ENCODE measurements at regions not wholly inside any gene's neighbourhood (a gene's known extent, or its start where the extent isn't known, plus 50 kb on each side); places are given as distances from the start of the nearest gene placed in this dataset.

GRCh38 chr2:156752042-156752441 is 315.9 kb downstream of the GPD2 start:
- TF ChIP-seq CTCF (IDR thresholded peaks at IDR 0.05), result no peak
- H3K9me3 ChIP-seq, result no peaks in the 10 kb centered on the region
- intact Hi-C loops (cut with DNase I, micrococcal nuclease), result no loop called here
- ATAC-seq (no peak), DNase-seq (no peak)
- no peak overlapping the region for H3K4me3 ChIP-seq
- no peaks in the 10 kb centered on the region for H3K4me1 ChIP-seq (ENCODE audit: low read depth)
- H3K36me3 ChIP-seq (ENCODE audit: low read depth), result no peaks in the 10 kb centered on the region

DNA sequence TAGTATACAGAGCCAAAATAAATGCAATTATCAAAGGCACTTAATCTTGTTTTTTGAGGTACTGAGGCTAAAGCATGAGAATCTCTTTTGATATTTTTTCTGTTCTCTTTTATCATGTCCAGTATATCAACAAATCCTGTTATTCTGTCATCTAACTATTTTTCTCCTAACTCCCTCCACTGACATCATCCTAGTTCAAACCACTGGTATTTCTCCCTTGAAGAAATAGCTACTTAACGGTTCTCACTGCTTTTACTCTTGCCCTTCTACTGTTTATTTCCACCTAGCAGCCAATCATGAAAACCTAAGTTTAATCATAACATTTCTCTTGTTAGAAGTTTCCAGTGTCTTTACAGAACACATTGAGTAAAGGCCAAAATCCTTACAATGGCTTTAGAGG is 317.6 kb downstream of the GPD2 start:
- DNase-seq (no peak), ATAC-seq (no peak)
- TF ChIP-seq CTCF (IDR thresholded peaks at IDR 0.05), result no peak
- no peaks in the 10 kb centered on the region for H3K9me3 ChIP-seq
- no peak overlapping the region for H3K4me3 ChIP-seq
- no peaks in the 10 kb centered on the region for H3K36me3 ChIP-seq (ENCODE audit: low read depth)
- intact Hi-C loops (cut with DNase I, micrococcal nuclease), result no loop called here
- H3K4me1 ChIP-seq (ENCODE audit: low read depth), result no peaks in the 10 kb centered on the region

- ATAC-seq (no peak), DNase-seq (no peak)
- no peaks in the 10 kb centered on the region for H3K4me1 ChIP-seq (ENCODE audit: low read depth)
- no peaks in the 10 kb centered on the region for H3K9me3 ChIP-seq
- intact Hi-C loops (cut with DNase I, micrococcal nuclease), result no loop called here
- H3K4me3 ChIP-seq, result no peak overlapping the region
- H3K36me3 ChIP-seq (ENCODE audit: low read depth), result no peaks in the 10 kb centered on the region
- TF ChIP-seq CTCF (IDR thresholded peaks at IDR 0.05), result no peak
Measured at GRCh38 chr2:156756516-156756915, 320.3 kb downstream of the GPD2 start.

DNA sequence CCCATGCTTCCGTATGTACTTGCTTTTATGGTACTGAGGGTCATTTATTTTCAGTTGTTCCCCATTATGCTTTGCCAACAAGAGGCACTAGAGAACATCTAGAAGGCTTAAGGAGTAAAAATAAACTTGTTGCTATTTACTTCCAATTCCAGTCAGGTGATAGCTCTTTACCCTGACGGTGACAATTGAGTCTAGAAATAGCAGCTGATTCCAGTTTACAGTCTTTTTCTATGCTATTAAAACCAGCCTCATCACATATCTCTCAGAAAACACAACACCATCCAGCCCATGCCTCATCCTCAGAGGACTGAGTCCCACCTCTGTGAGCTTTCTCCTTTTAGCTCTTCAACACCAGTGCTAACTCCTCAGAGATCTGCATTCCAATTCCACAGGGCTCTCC is 327.0 kb downstream of the GPD2 start:
- H3K4me1 ChIP-seq (ENCODE audit: low read depth), result no peaks in the 10 kb centered on the region
- no peak overlapping the region for H3K4me3 ChIP-seq
- TF ChIP-seq CTCF (IDR thresholded peaks at IDR 0.05), result no peak
- intact Hi-C loops (cut with DNase I, micrococcal nuclease), result no loop called here
- H3K9me3 ChIP-seq, result no peaks in the 10 kb centered on the region
- ATAC-seq (no peak), DNase-seq (no peak)
- no peaks in the 10 kb centered on the region for H3K36me3 ChIP-seq (ENCODE audit: low read depth)

DNA sequence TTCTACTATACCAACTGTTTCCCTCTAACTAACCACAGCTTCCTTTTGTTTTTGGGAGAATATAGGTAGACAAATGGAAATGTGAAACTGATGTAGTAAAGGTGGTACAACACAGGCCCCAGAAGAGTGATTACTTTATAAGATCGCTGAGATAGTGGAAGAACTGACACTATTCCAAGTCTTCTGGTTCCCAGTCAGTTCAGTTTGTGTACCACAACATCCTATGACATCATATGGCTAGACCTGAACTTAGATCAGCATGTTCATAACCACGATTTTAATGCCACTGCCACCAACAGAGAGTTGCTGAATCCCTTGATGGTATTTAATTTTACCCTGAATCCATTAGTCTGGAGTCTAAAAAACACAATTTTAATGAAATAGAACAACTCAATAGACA is 328.9 kb downstream of the GPD2 start:
- Histone ChIP-seq H3K4me1 (ENCODE audit: low read depth) (no peaks in the 10 kb centered on the region), H3K4me3 (no peak overlapping the region), H3K9me3 (no peaks in the 10 kb centered on the region), H3K36me3 (ENCODE audit: low read depth) (no peaks in the 10 kb centered on the region)
- ATAC-seq (no peak), DNase-seq (no peak)
- intact Hi-C loops (cut with DNase I, micrococcal nuclease), result no loop called here
- no peak for TF ChIP-seq CTCF (IDR thresholded peaks at IDR 0.05)

DNA sequence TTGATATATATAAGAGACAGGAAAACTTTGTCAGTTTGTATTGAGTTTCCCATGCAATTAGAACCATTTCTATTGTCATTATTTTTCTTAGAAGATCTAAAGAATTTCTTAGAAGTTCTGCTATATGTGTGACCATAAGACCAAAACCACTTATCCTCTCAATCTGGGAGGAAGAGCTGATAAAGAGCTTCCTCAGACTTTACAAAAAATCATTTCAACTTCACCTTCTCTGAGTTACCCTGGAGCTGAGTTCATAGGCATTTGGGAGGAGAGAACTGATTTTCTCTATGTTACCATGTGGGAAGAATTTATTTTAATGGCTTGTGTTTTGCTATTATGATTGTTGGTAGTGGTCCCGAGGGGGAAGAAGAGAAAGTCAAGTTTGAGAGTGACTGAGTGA is 329.3 kb downstream of the GPD2 start:
- no peak for TF ChIP-seq CTCF (IDR thresholded peaks at IDR 0.05)
- no peak for DNase-seq
- no peaks in the 10 kb centered on the region for H3K36me3 ChIP-seq (ENCODE audit: low read depth)
- H3K9me3 ChIP-seq, result no peaks in the 10 kb centered on the region
- no peak for ATAC-seq
- no peak overlapping the region for H3K4me3 ChIP-seq
- no peaks in the 10 kb centered on the region for H3K4me1 ChIP-seq (ENCODE audit: low read depth)
- intact Hi-C loops (cut with DNase I, micrococcal nuclease), result no loop called here
